K562 (cell line): ENCODE measurements at regions not wholly inside any gene's neighbourhood (a gene's known extent, or its start where the extent isn't known, plus 50 kb on each side); places are given as distances from the start of the nearest gene placed in this dataset.

Experiments
- CHD4 ChIP-seq: fragments of 200-600 bp; sonication (generic); IDR thresholded peaks from 3 replicates; pipeline ENCODE4 v1.6.1; 2012; ENCODE audit warnings: low read depth, mild to moderate bottlenecking, mixed read lengths, low read length, inconsistent platforms; ENCODE audit not compliant: insufficient read depth, insufficient replicate concordance, poor library complexity, severe bottlenecking
- EP300 ChIP-seq: IDR thresholded peaks from 2 replicates; pipeline ENCODE4 v1.6.1; 2012; ENCODE audit warnings: low read length, improper control_type of control experiment
- SMARCC2 ChIP-seq: fragments of 450-650 bp; IDR thresholded peaks from 2 replicates; pipeline ENCODE4 v1.6.1; 2017; ENCODE audit warnings: antibody characterized with exemption, moderate library complexity, mild to moderate bottlenecking, low read depth
- ZFX ChIP-seq: sonication (generic); formaldehyde crosslinking; IDR thresholded peaks from 2 replicates; pipeline ENCODE4 v1.8.0; 2022; ENCODE audit warnings: mild to moderate bottlenecking, missing genetic modification reagents, moderate library complexity
- ZNF23 ChIP-seq: fragments of 250-450 bp; sonication (Bioruptor Pico); IDR thresholded peaks from 2 replicates; pipeline ENCODE4 v1.4.0; 2020; ENCODE audit warnings: mild to moderate bottlenecking
- ZNF561 ChIP-seq: fragments of 450-650 bp; formaldehyde crosslinking; conservative IDR thresholded peaks from 2 replicates; pipeline ENCODE4 v1.4.0; 2020; ENCODE audit warnings: mild to moderate bottlenecking, moderate library complexity
- TF ChIP-seq, protein P1 (sequence below): sonication (generic); formaldehyde crosslinking; IDR thresholded peaks from 2 replicates; pipeline ENCODE4 v1.8.0; 2023; ENCODE audit warnings: missing genetic modification reagents, mild to moderate bottlenecking, borderline replicate concordance

DNA sequence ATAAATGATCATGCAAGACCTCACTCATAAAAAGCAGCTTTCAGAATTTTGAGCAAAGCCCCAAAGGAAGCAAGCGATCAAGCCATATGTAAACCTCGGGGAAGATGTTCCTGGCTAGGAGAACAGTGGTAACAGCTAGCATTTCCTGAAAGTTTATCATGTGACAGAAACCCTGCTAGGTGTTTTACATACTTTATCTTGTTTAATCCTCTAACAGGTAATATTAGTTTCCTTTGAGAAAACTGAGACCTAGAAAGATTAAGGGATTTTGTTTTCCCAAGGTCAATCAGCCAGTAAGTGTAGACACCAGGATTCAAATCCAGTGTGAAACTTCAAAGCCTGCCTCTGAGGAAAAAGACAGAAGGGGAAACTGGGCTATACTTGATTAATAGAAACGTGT is 362.4 kb upstream of the MAF start:
- TF ChIP-seq ZNF23 (CRISPR knock-in tag) (no peak), SMARCC2 (no peak), ZFX (no peak), CHD4 (no peak), ZNF561 (CRISPR knock-in tag) (no peak), EP300 (no peak)
- TF ChIP-seq, protein P1, sequence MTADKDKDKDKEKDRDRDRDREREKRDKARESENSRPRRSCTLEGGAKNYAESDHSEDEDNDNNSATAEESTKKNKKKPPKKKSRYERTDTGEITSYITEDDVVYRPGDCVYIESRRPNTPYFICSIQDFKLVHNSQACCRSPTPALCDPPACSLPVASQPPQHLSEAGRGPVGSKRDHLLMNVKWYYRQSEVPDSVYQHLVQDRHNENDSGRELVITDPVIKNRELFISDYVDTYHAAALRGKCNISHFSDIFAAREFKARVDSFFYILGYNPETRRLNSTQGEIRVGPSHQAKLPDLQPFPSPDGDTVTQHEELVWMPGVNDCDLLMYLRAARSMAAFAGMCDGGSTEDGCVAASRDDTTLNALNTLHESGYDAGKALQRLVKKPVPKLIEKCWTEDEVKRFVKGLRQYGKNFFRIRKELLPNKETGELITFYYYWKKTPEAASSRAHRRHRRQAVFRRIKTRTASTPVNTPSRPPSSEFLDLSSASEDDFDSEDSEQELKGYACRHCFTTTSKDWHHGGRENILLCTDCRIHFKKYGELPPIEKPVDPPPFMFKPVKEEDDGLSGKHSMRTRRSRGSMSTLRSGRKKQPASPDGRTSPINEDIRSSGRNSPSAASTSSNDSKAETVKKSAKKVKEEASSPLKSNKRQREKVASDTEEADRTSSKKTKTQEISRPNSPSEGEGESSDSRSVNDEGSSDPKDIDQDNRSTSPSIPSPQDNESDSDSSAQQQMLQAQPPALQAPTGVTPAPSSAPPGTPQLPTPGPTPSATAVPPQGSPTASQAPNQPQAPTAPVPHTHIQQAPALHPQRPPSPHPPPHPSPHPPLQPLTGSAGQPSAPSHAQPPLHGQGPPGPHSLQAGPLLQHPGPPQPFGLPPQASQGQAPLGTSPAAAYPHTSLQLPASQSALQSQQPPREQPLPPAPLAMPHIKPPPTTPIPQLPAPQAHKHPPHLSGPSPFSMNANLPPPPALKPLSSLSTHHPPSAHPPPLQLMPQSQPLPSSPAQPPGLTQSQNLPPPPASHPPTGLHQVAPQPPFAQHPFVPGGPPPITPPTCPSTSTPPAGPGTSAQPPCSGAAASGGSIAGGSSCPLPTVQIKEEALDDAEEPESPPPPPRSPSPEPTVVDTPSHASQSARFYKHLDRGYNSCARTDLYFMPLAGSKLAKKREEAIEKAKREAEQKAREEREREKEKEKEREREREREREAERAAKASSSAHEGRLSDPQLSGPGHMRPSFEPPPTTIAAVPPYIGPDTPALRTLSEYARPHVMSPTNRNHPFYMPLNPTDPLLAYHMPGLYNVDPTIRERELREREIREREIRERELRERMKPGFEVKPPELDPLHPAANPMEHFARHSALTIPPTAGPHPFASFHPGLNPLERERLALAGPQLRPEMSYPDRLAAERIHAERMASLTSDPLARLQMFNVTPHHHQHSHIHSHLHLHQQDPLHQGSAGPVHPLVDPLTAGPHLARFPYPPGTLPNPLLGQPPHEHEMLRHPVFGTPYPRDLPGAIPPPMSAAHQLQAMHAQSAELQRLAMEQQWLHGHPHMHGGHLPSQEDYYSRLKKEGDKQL (CRISPR knock-in tag): no peak
